ENCODE measurements at regions not wholly inside any gene's neighbourhood (a gene's known extent, or its start where the extent isn't known, plus 50 kb on each side); places are given as distances from the start of the nearest gene placed in this dataset.

DNA sequence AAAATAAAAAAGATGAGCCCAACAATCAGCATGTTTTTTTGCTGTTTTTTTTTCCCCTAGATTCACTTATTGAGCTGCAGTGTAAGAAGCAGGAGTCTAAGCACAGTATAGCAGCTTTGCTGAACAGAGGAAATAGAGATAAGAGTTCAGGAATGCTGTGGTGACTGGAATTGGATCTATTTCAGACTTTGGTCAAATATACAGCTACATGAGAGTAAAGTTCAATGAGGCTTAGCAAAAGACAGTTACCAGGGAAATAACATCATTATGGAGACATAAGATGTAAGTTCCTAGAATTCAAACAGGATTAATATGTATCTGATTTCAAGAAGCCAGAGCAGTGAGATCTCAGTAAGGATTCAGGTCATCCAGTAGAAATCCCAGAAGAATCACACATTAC is 613.0 kb downstream of the RPS29 start:
- no peak for DNase-seq

DNA sequence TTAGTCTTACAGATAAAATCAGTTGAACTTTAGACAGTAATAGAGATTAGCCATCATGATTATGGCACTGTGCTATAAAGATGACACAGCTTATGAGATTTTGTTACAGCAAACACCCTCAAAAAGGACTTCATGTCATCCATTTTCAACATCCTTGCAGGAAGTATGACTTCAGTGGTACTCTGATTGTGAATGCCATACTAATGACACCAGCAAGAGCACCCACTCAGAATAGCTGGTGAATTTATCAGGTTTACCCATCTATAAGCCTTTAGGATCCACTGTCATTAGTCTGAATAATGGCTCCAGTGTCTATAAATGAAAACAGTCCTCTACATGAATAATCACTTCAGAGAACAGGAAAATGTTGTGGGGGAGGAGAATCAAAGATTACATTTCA is 615.2 kb downstream of the RPS29 start:
- DNase-seq: no peak

DNA sequence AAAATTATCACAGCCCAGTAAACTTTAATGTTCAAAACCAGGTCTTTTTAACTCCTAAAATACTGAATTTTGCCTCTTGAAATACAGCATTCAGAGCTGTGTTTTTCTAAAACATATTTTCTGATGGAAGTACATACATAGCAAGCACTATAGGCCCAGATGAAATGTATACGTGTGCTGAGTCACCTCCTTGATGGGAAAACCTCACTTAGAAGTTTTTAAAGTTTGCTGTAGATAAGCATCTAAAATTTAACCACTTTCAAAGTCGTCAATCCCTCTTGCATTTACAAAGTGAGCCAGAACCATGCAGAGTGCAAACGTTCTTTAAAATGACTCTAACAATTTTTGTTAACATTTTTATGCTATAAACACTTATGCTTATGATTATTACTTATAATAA is 618.8 kb downstream of the RPS29 start:
- DNase-seq: no peak

DNA sequence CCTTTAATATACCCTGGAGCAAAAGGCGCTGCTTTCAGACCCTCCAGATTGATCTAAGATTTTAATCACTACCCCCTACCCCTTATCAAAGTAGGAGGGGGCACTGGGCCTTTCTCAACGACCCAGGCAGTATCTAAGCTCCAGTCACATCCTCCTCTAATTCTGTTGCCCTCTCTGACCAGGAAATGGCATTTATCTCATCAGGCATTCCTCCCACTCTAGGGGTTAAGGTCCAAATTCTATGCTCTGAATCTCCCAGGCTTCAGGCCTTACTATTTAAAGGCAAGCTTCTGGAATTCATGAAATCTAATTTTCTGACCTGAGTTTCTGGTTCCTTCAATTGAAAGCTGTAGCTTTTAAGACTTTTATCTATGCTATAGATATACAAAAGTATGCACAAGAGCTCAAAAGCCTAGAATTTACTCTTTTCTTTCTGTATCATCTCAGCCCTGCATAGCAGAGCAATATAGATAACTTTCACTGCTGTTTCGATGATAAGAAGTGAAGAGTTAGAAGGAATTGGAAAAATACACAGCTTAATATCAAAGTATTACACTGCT is 622.9 kb downstream of the RPS29 start:
- DNase-seq: no peak

DNA sequence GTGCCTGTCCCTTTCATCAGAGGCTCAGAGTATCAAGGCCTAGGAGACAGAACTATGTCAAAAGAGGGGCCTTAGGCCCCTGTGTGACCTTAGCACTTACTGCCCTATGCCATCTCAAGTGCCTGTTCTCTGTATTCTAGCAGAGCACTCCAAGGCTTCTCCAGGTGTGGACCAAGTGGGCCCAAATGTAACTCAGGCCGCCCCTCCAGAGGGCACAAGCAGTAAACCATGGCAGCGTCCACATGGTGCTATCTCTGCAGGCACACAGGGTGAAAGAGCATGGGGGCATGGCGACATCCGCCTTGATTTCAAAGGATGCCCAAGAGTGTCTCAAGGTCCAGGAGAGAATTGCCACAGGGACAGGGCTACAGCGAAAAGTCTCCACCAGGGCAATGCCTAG is 628.7 kb downstream of the RPS29 start:
- no peak for DNase-seq

DNA sequence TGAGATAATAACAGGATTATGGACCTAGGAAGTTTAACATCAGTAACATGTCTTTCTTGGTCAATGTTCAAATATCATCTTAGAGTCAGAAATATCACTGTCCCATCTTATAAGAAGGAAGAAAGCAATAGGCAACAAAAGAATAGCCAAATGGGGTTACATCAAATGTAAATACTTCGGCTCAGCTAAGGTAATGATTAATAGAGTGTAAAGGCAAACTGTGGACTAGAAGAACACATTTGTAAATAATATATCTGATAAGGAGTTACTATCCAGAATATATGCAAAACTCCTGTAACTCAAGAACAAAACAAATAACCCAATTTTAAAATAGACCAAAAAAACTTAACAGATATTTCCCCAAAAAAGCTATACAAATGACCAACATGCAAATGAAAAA is 630.3 kb downstream of the RPS29 start:
- DNase-seq: no peak

DNA sequence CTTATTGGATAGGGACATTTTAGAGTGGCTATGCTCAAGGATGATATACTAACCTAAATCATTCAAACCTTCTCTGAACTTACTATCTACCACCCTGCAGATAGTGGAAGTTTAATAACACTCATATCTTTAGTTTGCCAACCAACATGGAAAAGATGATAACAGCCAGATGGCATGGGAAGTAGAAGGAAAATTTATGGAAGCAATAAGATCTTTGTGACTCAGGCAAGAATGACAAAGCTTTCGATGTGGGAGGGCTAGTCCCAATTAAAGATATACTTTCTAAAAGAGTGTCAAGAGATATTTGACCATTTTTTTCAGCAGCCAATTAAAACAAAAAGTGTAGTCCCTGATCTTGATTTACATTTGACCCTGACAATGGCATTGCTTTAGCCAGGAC is 631.7 kb downstream of the RPS29 start:
- no peak for DNase-seq

DNA sequence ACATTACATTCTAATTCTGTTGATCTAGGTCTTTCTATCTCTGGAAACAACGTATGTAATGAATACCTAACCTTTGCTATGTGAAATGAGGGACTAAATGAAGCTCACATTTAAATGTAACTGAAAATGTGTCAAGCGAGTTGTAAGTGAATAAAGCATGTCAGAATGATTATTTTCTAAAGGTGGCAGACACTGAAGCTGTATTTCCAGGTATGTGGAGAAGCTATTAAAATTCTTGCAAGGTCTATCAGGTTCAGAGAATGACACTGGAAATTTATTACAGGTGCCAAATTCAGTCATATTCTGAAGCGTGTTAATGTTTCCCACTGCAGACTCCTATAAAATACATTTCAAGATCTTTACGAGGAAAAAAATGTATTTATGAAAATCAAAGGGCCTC is 641.4 kb downstream of the RPS29 start:
- no peak for DNase-seq

DNA sequence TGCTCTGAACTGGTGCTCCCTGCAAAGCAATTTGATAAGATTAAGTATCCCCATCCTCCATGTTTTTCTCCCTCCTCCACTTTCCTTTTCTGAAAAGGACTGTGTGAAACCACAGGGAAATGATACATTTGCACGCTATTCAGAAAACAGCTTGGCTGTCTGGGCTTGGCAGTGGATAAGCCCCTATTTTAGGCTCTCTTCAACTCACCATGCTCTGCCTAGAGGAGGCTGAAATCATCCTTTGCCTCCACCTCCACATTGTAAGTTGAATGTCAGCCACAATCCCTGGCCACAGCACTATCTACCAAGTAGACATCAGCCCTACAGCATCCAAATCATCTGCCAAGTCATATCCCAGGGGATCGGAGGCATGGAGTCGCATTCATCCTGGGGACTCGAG is 642.3 kb downstream of the RPS29 start:
- DNase-seq: no peak

DNA sequence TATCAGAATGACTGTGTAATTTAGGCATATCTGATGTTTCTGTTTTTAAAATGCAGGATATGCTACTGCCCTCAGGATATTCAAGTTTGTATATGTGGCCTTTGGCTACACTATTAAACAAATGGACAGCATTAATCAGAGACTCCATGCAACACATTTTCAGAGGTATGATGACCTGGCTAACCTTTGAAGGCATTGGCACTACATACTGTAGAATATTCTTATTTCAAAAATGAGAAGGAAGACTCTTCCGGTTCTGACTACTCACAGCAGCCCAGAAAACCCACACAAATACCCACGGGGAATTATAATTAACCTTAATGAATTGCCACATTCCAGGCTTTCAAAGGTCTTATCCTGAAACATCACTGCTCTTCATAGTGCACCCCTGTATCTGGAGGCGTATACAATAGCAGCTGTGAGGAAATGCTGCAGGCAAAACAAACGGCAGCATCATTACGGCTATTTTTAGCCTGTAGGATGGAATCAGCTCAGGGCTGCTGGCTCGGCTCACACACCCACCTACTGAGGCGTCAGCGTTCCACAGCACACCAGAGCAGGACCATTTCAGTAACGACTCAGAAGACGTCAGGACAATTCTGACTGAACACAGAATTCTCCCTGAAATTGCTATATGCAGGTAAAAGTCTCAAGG is 648.5 kb downstream of the RPS29 start:
- DNase-seq: no peak

DNA sequence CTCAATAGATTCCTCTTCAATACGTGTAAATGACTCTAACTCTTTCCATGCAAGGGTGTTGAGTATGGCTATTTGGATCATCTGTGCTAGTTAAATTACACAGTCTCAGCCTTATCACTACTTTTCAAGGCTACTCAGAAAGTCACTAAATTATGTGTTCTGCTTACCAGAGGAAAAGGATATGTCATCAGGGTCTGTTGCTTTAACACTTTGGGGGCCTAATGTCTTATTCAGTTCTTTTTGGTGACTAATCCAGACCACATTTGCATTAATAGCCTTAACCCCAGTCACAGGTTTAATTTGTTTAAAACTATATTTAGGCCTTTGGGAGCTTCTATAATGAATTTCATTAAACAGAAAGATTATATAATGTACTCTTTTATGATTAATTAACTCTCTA is 649.3 kb downstream of the RPS29 start:
- no peak for DNase-seq

DNA sequence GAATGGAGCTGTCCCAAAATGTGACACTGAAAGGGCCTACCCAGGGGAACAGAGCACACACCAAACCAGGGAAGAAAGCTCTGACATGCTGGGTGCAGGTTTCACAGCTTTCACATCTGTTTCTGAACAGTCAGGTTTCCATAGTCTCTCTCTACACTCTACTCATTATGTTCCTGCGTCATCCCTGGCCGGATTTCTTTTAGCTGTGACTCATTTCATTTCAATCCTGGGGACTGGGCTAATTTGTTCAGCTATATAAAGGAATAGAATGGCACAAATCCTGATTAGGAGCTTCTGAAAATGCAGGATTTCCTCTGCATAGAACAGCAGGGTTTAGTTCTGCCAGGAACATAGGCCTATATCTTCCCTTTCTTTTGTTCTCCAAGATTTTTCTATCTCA is 649.8 kb downstream of the RPS29 start:
- no peak for DNase-seq

DNA sequence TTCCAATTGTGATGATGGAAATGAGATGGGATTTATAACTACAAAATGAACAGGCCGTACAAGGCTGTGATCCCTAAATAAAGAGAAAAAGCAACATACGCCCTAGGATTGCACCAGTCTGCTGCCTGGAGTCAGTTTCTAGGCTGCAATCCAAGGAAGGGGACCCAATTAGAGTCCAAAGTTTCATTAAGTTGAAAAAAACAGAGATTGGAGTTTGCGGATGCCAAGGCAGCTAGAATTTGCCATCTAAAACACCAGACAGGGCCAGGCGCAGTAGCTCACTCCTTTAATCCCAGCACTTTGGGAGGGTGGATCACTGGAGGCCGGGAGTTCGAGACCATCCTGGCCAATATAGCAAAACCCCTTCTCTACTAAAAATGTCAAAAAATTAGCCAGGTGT is 661.0 kb downstream of the RPS29 start:
- no peak for DNase-seq

DNA sequence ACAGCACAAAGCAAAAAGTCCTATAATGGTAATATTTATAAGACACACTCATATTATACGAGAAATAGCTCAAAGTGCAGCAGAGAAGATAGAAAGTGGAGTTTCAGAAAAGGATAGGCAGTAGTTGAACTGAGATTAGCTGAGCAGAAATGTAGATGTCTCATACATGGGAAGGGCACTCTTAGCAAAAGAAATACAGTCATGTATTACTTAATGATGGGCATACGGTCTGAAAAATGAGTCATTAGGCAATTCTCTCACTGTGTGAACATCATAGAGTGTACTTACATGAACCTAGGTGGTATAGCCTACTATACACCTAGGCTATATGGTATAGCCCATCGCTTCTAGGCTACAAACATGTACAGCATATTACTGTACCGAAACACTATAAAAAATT is 671.3 kb downstream of the RPS29 start:
- no peak for DNase-seq

DNA sequence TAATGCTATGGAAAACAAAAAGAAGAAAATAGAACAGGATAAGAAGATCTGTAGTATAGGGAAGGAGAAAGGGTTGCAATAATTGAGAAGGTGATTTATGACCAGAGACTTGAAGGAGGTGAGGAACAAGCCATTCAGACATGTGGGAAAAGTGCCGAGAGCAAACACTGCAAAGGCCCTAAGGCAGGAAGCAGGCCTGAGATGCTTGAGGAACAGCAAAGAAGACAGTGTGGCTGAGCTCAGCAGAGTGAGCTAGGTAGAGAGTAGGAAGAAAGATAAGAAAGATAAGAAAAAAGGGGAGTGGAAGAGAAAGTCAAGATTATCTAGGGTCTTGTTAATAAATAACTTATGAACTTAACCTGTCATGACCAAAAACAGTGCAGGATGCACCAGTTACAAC is 671.8 kb downstream of the RPS29 start:
- DNase-seq: no peak

DNA sequence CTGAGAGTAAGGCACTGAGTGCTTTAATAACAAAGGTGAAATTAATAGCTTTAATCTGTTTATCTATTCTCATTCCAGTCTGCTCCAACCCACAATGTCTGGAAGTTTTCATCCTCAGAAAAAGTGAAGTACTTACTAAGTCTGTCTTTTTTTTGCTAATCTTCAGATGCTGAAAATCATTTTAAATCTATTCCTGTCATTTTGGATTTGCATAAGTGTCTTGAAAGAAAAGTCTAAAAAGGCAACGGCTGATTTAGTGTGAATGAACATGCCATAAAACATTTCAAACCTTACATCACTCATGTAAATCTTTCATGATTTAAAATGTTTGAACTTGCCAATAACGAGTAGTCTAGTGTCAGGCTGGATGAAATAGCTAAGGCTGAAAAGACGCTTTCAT is 685.6 kb downstream of the RPS29 start:
- DNase-seq: no peak

DNA sequence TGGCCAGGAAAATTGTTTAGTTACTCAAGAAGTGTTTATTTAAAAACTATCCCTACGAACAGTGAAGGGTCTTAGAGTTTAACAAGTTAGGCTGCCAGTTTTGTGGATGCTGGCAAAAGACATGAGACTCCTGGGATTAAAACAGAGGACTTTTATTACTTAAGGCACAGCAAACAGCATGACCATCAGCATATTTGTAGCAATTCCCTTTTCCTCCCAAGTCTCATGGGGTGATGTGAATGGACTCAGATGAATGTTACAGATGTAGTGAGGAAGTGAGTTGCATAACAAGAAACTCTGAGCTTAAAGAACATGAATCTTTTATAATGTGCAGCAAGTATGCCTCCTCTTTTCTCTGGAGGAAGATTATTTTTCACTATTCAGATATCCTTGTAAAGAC is 695.8 kb downstream of the RPS29 start:
- no peak for DNase-seq

DNA sequence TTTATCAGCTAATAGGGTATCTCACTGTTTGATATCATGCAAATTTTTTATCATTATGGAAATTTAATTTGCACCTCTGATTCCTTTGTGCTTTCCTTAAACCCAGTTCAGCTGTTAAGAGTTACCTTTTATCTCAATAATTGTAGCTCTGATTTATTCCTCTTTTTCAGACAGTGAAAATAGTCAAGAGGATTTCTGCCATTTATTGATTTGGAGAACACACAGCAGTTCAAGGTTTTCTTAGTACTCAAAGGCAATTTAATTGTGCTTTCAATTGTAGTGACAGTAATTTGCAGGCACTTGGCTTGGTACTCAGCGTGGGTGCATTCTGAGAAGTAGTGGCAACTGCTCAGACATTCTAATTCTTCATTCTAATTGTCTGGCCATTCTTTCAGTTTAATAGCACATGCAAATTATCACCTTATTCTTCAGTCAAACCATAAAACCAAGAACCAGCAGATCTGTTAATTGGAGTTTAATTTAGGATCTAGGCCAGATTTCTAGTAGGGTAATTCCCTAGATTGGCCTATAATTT is 709.3 kb downstream of the RPS29 start:
- DNase-seq: no peak

DNA sequence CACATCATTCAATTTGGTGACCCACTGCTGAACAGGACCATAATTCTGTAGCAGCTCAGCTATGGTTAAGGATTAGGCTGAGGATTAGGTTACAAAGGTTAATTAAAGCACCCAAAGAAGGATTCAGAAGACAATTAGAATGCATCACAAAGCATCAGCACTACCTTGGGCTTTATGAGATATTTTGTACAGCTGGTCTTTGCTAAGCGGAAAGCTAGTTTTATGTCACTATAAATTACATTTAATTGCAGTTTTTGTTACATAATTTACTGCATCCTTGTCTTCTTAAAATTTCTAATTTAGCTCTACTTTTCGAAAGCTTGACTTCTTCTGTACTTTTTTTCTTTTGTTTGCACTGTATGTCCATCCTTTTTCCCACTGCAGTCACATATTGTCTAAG is 711.5 kb downstream of the RPS29 start:
- DNase-seq: no peak

DNA sequence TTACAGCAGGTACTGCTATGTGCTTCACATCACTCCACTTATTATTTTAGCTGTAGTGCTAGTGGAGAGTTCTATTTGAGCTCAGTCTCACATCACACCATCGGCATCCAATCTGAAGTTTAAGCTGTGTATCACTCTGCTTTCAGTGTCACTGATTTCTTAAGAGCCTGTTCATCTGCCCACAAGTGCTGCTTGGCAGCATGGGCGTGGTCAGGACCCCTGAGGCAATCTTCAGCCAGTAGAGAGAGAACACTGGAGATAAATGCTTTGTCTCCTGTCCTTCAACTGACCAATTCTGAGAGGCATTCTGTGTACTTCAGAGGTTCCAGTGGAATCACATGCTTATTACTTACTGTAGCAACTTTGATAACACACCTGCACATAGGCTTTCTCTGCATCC is 728.8 kb downstream of the RPS29 start:
- no peak for DNase-seq

DNA sequence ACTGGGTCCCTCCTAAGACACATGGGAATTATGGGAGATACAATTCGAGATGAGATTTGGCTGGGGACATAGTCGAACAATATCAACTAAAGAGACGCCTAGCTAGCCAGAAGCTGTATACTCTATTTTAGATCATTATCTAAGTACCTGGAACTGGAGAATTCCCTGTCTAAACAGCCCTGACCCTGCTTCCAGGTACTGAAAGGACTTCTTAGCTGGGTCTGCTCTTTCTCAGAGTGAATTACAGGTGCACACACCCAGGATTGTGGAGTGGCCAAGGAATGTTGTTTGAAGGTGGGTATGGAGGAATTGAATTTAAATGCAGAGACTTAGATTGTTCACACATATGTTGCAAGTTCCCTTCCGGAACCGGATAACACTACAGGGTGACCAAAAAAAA is 733.0 kb downstream of the RPS29 start:
- DNase-seq: no peak

DNA sequence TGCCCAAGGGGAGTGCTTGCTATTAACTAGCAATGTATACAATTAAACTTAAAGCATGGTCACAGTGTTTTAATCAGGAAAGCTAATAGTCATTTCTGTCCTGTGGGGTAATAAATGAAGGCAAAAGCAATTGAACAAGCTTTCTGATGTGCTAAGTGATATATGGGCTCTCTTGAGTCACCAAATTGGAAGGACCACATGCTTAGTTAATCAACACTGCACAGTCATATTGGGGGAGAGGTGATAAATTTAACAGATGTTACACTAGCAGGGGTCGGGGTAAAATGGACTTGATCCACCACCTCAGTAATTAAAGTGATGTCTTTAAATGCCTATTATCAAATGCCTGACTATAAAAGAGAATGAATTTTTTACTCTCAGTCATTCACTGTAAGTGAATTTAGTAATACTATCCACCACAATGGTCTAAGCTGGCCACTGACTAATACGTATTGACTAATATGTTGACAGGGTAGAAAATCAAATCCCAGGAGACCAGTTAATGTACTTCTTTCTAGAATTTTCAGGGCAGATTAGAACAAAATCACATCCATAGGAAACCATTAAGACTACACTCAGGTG is 736.3 kb downstream of the RPS29 start:
- no peak for DNase-seq

DNA sequence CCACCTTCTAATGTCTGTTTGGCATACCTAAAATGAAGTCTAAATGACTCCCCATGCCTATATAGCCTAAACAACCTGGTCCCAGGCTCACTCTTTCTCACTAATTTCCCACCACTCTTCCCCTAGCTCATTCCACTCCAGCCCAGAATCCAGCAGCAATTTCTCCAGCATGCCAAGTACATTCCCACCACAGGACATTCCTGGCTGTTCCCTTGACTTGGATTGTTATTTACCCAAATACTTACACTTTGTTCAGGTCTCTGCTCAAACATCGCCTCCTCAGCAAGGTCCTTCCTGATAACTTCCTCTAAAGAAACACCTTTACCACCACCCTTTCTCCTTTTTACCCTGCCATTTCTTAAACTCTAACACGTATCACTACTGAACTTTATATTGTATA is 743.4 kb downstream of the RPS29 start:
- no peak for DNase-seq

DNA sequence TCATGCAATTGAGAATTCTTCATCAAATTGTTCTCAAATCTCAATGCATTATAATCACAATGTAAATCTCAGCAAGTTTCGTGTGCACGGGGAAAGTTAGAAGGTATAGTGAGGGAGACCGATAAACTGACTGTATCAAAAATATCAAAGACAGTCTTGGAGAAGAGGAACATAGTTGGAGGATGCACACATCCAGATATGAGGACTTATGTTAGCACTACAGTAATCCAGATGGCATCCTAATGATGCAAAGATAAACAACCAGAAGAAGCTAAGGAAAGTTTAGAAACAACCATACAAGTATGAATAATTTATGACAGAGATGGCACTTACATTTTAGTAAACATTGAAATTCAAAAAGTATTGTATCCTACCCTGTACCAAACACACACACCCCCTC is 760.1 kb downstream of the RPS29 start:
- DNase-seq: no peak

DNA sequence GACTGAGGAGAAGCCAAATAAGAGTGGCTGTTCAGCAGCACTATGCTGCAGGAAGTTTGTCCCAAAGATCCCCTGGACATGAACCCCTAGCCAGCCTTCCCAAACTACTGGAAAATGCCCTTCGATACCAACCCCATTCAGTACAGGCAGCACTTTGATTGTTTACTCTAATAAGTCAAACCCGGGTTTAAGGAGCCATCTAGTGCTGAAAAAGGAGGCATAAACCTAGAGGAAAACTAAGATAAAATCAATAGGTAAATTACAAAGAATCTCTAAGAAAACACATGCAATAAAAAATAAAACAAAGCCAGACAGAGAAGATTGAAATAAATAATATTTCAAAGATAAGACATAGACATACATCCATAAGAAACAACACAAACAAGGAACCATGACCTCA is 771.6 kb downstream of the RPS29 start:
- no peak for DNase-seq

Measured in NCI-H2171 (cell line).